KMS-11 (cell line): ENCODE measurements at regions not wholly inside any gene's neighbourhood (a gene's known extent, or its start where the extent isn't known, plus 50 kb on each side); places are given as distances from the start of the nearest gene placed in this dataset.

Experiments used
- H2AFZ ChIP-seq: fragments of 200-600 bp; sonication (generic); 2 replicates; pipeline ENCODE4 v1.6.1; 2016; ENCODE audit warnings: antibody characterized with exemption, mixed run types, low read depth
- H3K27ac ChIP-seq: fragments of 200-600 bp; sonication (generic); 2 replicates; pipeline ENCODE4 v1.6.1; 2016; ENCODE audit warnings: mild to moderate bottlenecking, mixed run types
- H3K27me3 ChIP-seq: fragments of 200-600 bp; sonication (generic); 2 replicates; pipeline ENCODE4 v1.6.1; 2017; ENCODE audit warnings: mild to moderate bottlenecking, low read depth, mixed run types, moderate library complexity; ENCODE audit not compliant: insufficient read depth
- H3K36me3 ChIP-seq: fragments of 200-600 bp; sonication (generic); 2 replicates; pipeline ENCODE4 v1.6.1; 2017; ENCODE audit warnings: mild to moderate bottlenecking, mixed run types; ENCODE audit not compliant: insufficient read depth
- H3K4me1 ChIP-seq: fragments of 200-600 bp; sonication (generic); 2 replicates; pipeline ENCODE4 v1.6.1; 2016; ENCODE audit warnings: mild to moderate bottlenecking, low read depth, mixed run types; ENCODE audit not compliant: poor library complexity, severe bottlenecking
- H3K4me2 ChIP-seq: fragments of 200-600 bp; sonication (generic); 2 replicates; pipeline ENCODE4 v1.7.0; 2016; ENCODE audit warnings: mild to moderate bottlenecking, mixed run types
- H3K4me3 ChIP-seq: fragments of 200-600 bp; sonication (generic); IDR thresholded peaks from 2 replicates; pipeline ENCODE4 v1.6.1; 2017; ENCODE audit warnings: low read depth, low read length, mixed read lengths; ENCODE audit not compliant: insufficient read depth
- H3K79me2 ChIP-seq: fragments of 200-600 bp; sonication (generic); 2 replicates; pipeline ENCODE4 v1.6.1; 2016; ENCODE audit warnings: low read depth, mixed run types; ENCODE audit not compliant: insufficient read depth
- H3K9ac ChIP-seq: fragments of 200-600 bp; sonication (generic); 2 replicates; pipeline ENCODE4 v1.6.1; 2016; ENCODE audit warnings: mild to moderate bottlenecking, mixed run types
- H4K20me1 ChIP-seq: fragments of 200-600 bp; sonication (generic); 2 replicates; pipeline ENCODE4 v1.6.1; 2016; ENCODE audit warnings: mild to moderate bottlenecking, mixed run types; ENCODE audit not compliant: insufficient read depth
- TF ChIP-seq, protein P1 (sequence below): fragments of 200-600 bp; sonication (generic); conservative IDR thresholded peaks from 2 replicates; pipeline ENCODE4 v1.6.1; 2017; ENCODE audit warnings: low read depth, mild to moderate bottlenecking, antibody characterized with exemption, low read length, moderate library complexity, mixed read lengths

DNA sequence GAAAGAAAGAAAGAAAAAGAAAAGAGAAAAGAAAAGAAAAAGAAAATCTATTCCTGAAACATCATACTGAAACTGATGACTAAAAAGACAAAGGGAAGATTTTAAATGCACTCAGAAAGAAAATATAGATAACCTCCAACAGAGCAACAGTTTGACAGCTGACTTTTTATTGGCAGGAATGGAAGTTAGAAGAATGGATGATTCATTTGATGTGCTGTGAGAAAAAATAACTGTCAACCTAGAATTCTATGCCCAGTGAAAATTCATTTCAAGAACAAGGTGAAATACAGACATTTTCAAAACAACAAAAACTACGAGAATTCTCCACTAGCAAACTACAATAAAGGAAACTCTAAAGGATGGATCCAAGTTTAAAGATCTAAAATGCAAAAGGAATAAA, 50.5 kb upstream of the HSPA12A start:
- Histone ChIP-seq H3K27me3 (no peaks in the 10 kb centered on the region), H3K9ac (no peak overlapping the region), H3K36me3 (no peaks in the 10 kb centered on the region), H2AFZ (no peak overlapping the region), H3K79me2 (no peaks in the 10 kb centered on the region), H4K20me1 (no peaks in the 10 kb centered on the region), H3K27ac (no peak overlapping the region), H3K4me3 (no peak overlapping the region), H3K4me2 (no peak overlapping the region), H3K4me1 (no peaks in the 10 kb centered on the region)
- TF ChIP-seq, protein P1, sequence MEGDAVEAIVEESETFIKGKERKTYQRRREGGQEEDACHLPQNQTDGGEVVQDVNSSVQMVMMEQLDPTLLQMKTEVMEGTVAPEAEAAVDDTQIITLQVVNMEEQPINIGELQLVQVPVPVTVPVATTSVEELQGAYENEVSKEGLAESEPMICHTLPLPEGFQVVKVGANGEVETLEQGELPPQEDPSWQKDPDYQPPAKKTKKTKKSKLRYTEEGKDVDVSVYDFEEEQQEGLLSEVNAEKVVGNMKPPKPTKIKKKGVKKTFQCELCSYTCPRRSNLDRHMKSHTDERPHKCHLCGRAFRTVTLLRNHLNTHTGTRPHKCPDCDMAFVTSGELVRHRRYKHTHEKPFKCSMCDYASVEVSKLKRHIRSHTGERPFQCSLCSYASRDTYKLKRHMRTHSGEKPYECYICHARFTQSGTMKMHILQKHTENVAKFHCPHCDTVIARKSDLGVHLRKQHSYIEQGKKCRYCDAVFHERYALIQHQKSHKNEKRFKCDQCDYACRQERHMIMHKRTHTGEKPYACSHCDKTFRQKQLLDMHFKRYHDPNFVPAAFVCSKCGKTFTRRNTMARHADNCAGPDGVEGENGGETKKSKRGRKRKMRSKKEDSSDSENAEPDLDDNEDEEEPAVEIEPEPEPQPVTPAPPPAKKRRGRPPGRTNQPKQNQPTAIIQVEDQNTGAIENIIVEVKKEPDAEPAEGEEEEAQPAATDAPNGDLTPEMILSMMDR: no peak

DNA sequence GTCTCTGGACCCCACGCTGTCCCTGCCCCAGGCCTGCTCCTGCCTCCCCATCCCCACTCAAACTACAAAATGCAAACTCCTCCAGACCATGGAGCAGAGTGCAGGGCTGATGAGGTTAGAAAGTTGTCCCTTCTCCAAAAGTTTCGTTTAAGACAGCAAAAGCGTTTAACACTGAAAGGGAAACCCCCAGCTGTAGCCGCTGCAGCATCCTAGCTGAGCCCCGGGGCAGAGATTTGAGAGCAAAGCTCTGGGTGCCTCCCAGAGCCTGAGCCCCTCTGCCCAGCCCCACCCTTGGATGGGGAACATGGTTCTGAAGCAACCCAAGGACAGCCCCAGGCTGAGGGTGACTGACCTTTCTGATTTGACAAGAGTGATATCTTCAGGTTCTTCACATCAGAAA, 52.8 kb upstream of the ENO4 start:
- Histone ChIP-seq H3K4me2 (no peak overlapping the region), H2AFZ (no peak overlapping the region), H3K27ac (no peak overlapping the region), H3K4me1 (no peaks in the 10 kb centered on the region), H3K9ac (no peak overlapping the region), H3K27me3 (no peaks in the 10 kb centered on the region), H4K20me1 (no peaks in the 10 kb centered on the region), H3K79me2 (no peaks in the 10 kb centered on the region), H3K36me3 (no peaks in the 10 kb centered on the region), H3K4me3 (no peak overlapping the region)
- TF ChIP-seq, protein P1: no peak

DNA sequence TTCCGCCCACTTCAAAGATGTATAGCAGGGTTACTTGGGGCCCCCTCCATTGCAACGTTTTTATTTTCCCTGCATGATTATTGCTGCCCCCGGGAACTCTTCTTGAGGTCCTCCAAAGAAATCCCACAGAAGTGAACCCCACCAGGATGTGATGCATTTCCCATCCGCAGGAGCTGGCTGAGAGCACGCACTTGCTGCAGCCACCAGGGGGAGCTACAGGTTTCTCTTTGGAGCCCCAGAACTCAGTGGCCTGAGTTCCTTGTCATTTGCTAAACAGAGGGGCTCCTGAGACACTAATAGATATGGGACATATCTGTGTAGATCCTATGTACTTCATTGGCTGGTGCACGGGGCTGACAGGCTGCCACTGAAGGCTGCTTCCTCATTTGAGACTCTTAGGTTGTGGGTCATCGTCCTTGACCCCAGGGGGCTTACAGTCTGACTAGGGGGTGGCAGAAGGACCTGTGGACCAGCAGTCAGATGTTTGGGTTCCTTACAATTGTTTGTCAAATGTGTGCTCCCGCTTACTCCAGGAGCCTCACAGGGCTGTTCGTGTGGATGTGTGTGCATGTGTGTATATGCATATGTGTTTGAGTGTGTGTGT, 52.3 kb upstream of the ENO4 start:
- Histone ChIP-seq H3K36me3 (no peaks in the 10 kb centered on the region), H3K4me3 (no peak overlapping the region), H3K27me3 (no peaks in the 10 kb centered on the region), H4K20me1 (no peaks in the 10 kb centered on the region), H2AFZ (no peak overlapping the region), H3K9ac (no peak overlapping the region), H3K27ac (no peak overlapping the region), H3K4me1 (no peaks in the 10 kb centered on the region), H3K4me2 (no peak overlapping the region), H3K79me2 (no peaks in the 10 kb centered on the region)
- TF ChIP-seq, protein P1: peak; percentile 91

DNA sequence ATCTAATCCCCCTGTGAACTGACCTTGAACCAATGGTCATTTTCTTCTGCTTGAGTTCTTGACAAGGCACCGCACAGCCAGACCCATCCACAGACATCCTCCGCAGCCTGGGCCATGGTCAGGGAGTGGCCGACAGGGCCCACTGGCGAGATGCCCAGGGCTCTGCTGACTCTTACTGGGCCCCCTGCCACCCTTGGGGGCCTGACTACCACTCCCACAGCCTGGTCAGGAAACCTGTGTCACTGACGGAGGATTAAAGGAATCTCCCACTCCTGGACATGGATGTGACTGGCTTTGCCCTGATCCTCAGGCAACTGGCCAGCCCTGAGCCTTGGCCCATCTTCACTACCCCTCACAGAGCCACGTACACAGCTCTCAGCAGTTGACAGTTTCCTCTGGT, 50.4 kb upstream of the ENO4 start:
- TF ChIP-seq, protein P1: no peak
- no peak overlapping the region for H2AFZ ChIP-seq
- H3K4me2 ChIP-seq: no peak overlapping the region
- H3K79me2 ChIP-seq: no peaks in the 10 kb centered on the region
- no peaks in the 10 kb centered on the region for H3K36me3 ChIP-seq
- H3K9ac ChIP-seq: no peak overlapping the region
- no peaks in the 10 kb centered on the region for H3K27me3 ChIP-seq
- no peak overlapping the region for H3K4me3 ChIP-seq
- no peak overlapping the region for H3K27ac ChIP-seq
- no peaks in the 10 kb centered on the region for H4K20me1 ChIP-seq
- no peaks in the 10 kb centered on the region for H3K4me1 ChIP-seq
